H1 (cell line): ENCODE measurements at regions not wholly inside any gene's neighbourhood (a gene's known extent, or its start where the extent isn't known, plus 50 kb on each side); places are given as distances from the start of the nearest gene placed in this dataset.

Source experiments
- FOSL1 ChIP-seq: IDR thresholded peaks from 2 replicates; pipeline ENCODE4 v1.6.1; 2011; ENCODE audit warnings: mild to moderate bottlenecking, low read depth, low read length, moderate library complexity; ENCODE audit not compliant: insufficient read depth
- TF ChIP-seq, protein P1 (sequence below): IDR thresholded peaks from 2 replicates; pipeline ENCODE4 v1.6.1; 2012; ENCODE audit warnings: inconsistent platforms

DNA sequence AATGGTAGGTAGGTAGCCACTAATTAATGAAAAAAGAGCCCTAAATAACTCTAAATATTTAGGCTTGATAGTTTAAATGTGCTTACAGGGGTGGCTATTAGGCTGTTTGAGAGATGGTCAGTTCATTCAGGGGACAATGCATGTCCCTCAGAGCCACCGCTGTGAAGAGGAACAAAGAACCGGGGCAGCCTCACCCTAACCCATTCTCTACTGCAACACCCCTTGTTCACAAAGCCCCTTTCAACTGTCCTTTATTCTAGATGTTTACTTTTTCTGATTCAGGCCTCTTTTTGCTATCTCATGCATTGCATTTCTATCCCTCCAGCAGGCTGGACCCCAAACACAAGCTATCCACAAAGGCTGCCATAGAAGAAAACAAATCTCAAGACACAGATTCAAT is 906.7 kb downstream of the NR2F1-AS1 start (continued):
- TF ChIP-seq, protein P1, sequence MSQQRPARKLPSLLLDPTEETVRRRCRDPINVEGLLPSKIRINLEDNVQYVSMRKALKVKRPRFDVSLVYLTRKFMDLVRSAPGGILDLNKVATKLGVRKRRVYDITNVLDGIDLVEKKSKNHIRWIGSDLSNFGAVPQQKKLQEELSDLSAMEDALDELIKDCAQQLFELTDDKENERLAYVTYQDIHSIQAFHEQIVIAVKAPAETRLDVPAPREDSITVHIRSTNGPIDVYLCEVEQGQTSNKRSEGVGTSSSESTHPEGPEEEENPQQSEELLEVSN, result no peak
- no peak for TF ChIP-seq FOSL1
- TF ChIP-seq, all 59 proteins: peak for 0
